GM19467 (cell line): ENCODE measurements at regions not wholly inside any gene's neighbourhood (a gene's known extent, or its start where the extent isn't known, plus 50 kb on each side); places are given as distances from the start of the nearest gene placed in this dataset.
"Not testable (repeated sequence)": the region's sequence is repeated elsewhere in the genome, so short reads cannot be mapped to it uniquely, and the experiment has no call there.

Experiments used
- ATAC-seq: cut with Tn5 transposase; IDR thresholded peaks from one replicate; pipeline ENCODE4 v1.9.1; 2021; ENCODE audit warnings: mild to moderate bottlenecking, moderate library complexity; ENCODE audit not compliant: unreplicated experiment

DNA sequence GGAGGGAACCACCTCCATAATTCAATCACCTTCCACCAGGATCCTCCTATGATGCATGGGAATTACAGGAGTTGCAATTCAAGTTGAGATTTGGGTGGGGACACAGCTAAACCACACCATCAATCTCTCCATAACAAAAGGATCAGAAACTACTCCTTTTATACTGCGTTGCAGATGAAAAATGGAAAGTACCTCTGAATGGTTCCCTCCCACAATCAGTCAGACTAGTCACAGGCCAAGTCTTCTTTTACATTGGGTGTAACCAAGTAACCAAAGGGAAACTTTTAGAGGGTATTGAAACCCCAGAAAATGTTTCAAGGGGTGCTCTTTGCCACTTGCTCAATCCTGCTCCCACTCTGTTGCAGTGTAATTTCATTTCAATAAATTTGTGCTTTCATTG lies 504.3 kb upstream of the CNTN3 start:
- ATAC-seq, result no peak

- no peak for ATAC-seq
Observed at GRCh38 chr3:75126556-75126955, 512.1 kb upstream of the CNTN3 start.

DNA sequence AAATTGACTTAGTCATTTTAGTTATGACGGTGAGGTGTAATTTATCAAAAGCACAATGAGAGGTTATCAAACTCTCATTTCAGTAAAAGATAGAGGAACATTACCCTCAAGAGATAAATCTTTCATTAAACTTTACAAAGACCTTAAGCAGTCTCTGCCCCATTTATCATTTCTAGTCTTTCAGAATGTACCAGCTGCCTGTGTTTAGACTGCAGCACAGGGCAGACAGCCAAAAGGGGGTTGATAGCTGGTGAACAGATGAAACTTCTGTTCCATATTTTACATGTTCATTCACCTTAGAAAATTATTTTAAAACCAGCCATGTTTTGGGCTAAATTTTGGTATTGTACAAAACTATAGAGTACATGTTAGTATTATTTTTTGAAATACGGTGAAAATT lies 514.6 kb upstream of the CNTN3 start:
- no peak for ATAC-seq

DNA sequence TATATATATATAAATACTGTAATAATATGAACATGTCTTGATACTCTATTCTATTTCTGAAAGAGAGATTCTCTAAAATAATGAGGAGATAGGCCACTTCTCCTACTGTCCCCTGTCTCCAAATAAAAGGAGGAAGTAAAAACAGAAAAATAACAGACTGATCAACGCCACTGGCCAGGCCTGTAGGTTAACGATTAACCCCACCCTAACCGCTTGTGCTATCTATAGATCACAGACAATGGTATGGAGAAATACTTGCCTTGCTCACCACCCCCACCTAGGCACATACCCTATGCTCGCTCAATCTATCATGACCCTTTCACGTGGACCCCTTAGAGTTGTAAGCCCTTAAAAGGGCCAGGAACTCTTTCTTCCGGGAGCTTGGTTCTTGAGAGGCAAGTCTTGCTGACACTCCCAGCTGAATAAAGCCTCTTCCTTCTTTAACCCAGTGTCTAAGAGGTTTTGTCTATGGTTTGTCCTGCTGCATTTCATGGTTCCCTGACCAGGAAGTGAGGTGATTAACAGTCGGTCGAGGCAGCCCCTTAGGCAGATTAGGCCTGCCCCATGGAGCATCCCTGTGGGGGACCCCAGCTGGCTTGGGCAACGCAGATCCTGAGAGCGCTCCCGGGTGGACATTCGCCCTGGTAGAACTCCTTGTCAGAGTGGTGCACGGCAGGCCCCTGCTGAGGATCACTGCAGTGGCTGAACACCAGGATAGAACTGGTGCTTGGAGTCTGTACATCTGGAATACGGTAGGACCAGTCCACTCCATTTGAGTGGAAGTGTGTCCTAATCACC lies 521.8 kb upstream of the CNTN3 start:
- no peak for ATAC-seq

GRCh38 chr3:75138345-75138744 lies 523.9 kb upstream of the CNTN3 start:
- ATAC-seq, result no peak

GRCh38 chr3:75140904-75141615 lies 523.1 kb upstream of the FRG2C start:
- ATAC-seq, result no peak

- no peak for ATAC-seq
Observed at GRCh38 chr3:75144406-75144805, 519.7 kb upstream of the FRG2C start.

- ATAC-seq, result no peak
Observed at GRCh38 chr3:75171630-75172230, 492.4 kb upstream of the FRG2C start.

DNA sequence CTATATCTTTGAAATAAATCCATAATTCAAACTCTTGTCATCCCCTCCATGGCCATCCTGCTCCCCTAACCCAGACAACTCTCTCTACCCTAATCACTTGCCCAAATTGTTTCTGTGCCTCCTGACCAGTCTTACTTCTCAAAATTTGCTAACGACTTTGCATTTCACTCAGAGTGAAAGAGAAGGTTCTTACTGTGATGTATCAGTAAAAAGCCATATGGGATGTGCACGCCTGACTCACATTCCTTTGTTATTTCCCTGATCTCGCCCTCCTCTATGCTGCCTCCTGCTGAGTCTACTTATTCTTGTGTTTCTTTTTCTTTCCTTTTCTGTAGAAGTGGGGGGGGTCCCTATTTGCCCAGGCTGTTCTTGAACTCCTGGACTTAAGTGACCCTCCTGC lies 487.2 kb upstream of the FRG2C start:
- ATAC-seq, result no peak

- ATAC-seq, result no peak
Observed at GRCh38 chr3:75180235-75180944, 483.7 kb upstream of the FRG2C start.

DNA sequence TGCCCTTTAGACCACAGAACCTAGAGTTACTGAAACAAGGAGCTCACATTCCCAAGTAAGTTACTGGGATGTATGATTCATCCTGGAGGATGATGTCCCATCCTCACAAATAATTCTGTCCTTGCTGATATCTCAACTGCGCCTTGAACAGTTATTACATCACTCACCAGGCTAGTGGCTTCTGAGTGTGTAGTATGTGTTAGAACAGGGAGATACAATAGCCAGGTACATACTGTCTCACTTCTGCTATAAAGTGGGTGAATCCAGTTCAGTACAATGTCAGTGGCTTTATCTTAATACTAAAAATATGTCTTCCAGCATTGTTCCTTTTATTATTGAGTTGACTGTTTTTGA lies 483.2 kb upstream of the FRG2C start:
- no peak for ATAC-seq

- no peak for ATAC-seq
Observed at GRCh38 chr3:75188962-75189361, 475.2 kb upstream of the FRG2C start.

DNA sequence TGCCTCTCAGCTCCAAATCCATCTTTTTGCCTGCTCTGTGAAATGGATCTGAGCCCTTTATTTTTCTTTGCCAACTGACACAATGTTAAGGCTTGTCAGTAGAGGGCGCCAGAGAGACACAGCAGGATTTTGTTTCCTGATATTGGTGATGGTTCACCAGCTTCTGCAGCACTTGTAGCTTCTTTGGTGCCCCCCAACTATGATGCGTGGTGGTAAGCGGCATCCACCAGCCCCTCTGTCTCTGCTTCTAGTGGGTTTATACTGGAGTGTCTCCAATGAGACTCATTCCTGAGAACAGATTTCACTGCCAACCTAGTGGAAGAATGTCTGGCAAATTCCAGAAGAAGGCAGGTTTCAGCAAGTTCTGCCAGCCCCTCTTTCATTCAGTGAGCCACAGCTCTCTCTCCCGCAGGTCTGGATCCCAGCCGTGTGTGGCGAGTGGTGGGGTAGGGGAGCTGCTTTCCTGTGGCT lies 471.9 kb upstream of the FRG2C start:
- no peak for ATAC-seq

- no peak for ATAC-seq
Observed at GRCh38 chr3:75193797-75194196, 470.3 kb upstream of the FRG2C start.

DNA sequence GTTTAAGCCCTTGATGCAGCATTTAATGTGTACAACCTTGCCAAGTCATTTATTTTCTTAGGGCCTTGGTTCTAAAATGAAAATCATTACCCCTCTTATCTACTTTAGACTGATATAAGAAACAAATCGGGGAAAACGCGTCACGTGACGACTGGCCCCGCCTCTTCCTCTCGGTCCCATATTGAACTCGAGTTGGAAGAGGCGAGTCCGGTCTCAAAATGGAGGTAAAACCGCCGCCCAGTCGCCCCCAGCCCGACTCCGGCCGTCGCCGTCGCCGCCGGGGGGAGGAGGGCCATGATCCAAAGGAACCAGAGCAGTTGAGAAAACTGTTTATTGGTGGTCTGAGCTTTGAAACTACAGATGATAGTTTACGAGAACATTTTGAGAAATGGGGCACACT lies 449.8 kb upstream of the FRG2C start:
- not testable (repeated sequence) for ATAC-seq

DNA sequence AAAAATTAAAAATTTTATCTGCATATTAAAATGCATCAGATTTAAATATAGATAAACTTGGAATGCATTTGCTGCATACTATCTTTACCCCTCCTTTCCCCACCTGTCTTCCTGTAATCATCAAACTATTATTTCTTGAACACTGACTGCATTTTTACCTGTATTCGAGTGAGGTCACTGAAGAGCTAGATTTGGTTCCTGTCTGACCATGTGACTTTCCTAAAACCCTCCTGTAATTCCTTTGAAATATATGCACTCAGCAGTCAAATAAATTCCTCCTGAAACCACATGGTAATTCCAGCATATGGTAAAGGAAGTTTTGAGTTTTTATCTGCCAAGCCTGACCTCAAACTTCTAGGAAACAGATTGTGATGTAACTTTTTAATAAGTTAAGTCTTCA lies 445.6 kb upstream of the FRG2C start:
- no peak for ATAC-seq

DNA sequence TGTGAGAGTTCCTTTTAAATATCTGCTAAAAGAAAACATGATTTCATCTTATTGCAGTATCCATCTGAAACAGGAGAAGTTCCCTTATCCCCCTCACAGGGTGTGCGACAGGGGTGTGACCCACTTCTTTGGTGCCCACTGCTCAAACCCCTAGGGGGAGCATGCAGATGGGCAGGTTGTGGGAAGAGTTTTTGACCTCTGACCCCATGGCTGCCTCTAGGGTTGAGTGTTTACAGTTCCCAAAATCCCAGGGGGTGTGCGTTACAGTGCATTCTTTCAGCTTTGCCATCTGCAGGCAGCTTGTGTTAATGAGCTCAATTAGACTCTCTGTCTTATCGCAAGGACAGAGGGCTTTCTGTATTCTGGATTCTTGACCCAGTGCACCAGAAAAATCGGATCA lies 443.2 kb upstream of the FRG2C start:
- no peak for ATAC-seq

DNA sequence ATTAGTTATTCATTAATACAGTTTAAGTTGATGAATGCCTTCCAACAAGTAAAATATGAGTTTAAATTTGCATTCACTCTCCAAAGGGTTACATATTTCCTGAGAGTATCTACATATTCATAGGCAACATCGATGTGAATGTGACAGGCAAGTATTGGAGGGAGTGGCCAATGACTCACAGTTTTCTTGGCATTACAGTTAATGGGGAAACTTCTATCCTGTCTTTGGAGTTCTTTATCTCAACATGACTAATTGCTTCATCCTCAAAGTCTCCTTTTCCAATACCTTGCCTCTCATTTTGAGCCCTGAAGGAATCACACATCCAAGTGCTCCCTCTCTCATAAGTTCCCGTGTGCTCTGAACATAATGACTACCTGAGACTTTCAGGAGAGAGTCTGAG lies 439.7 kb upstream of the FRG2C start:
- no peak for ATAC-seq

DNA sequence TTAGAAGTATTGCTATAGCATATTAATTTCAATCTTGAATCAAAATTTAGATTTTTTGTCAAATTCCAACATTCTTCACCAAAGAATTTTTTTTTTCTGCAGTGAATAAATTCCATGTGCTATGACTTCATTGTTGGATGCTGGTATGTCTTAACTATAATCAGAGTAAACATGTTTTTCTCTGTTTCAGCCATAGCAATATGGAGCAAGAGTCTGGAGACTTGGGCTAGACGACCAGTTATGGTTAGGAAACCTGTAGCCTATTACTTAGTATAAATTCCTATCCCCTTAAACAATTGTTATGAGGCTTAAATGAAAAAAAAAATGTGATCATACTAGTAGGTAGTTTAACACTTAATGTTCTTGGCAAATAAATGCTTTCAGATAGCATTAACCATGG lies 431.9 kb upstream of the FRG2C start:
- ATAC-seq, result no peak

- no peak for ATAC-seq
Observed at GRCh38 chr3:75235631-75236030, 428.5 kb upstream of the FRG2C start.

GRCh38 chr3:75237053-75237452 lies 427.1 kb upstream of the FRG2C start:
- ATAC-seq, result no peak
